Chondrocyte (in vitro differentiated cells): ENCODE measurements at regions not wholly inside any gene's neighbourhood (a gene's known extent, or its start where the extent isn't known, plus 50 kb on each side); places are given as distances from the start of the nearest gene placed in this dataset.

Experiments used
- DNase-seq: peaks from one replicate; pipeline ENCODE4 v3.0.0; 2021; ENCODE audit warnings: mixed read lengths, low spot score
- H3K27ac Mint-ChIP-seq: one replicate; pipeline ENCODE4 v1.8.0; 2021; ENCODE audit warnings: mild to moderate bottlenecking, moderate library complexity, mixed read lengths; ENCODE audit not compliant: unreplicated experiment
- H3K27me3 Mint-ChIP-seq: 2 replicates; pipeline ENCODE4 v1.8.0; 2021; ENCODE audit warnings: low read depth, mixed read lengths
- H3K36me3 Mint-ChIP-seq: 2 replicates; pipeline ENCODE4 v1.8.0; 2021; ENCODE audit warnings: low read depth, mixed read lengths
- H3K4me1 Mint-ChIP-seq: 2 replicates; pipeline ENCODE4 v1.8.0; 2021; ENCODE audit warnings: low read depth, mild to moderate bottlenecking, mixed read lengths
- H3K4me3 Mint-ChIP-seq: one replicate; pipeline ENCODE4 v1.8.0; 2021; ENCODE audit warnings: mild to moderate bottlenecking, moderate library complexity, mixed read lengths; ENCODE audit not compliant: unreplicated experiment
- H3K9me3 Mint-ChIP-seq: 2 replicates; pipeline ENCODE4 v1.8.0; 2021; ENCODE audit warnings: low read depth, mixed read lengths
- CTCF ChIP-seq: fragments of 200-600 bp; sonication (generic); IDR thresholded peaks from 2 replicates; pipeline ENCODE4 v1.5.0; 2021; ENCODE audit warnings: antibody characterized with exemption, mild to moderate bottlenecking, moderate library complexity

- Mint-ChIP-seq H3K27ac (peak overlapping the region; percentile 43), H3K9me3 (no peaks in the 10 kb centered on the region), H3K4me1 (peaks cover 22% of the 10 kb centered on the region), H3K4me3 (no peak overlapping the region), H3K27me3 (no peaks in the 10 kb centered on the region), H3K36me3 (peaks cover 9% of the 10 kb centered on the region)
- TF ChIP-seq CTCF, result no peak
- no peak for DNase-seq
These were observed 69.7 kb upstream of the UMPS start for GRCh38 chr3:124660599-124660998.

GRCh38 chr3:124663690-124664089 is 66.6 kb upstream of the UMPS start:
- no peak for TF ChIP-seq CTCF
- H3K4me1 Mint-ChIP-seq, result peaks cover 22% of the 10 kb centered on the region
- no peaks in the 10 kb centered on the region for H3K9me3 Mint-ChIP-seq
- no peak for DNase-seq
- peaks cover 7% of the 10 kb centered on the region for H3K36me3 Mint-ChIP-seq
- H3K27ac Mint-ChIP-seq, result peak overlapping the region; percentile 87
- H3K27me3 Mint-ChIP-seq, result no peaks in the 10 kb centered on the region
- no peak overlapping the region for H3K4me3 Mint-ChIP-seq

- H3K9me3 Mint-ChIP-seq, result no peaks in the 10 kb centered on the region
- no peak for DNase-seq
- H3K4me3 Mint-ChIP-seq, result no peak overlapping the region
- peaks cover 22% of the 10 kb centered on the region for H3K4me1 Mint-ChIP-seq
- H3K27ac Mint-ChIP-seq, result no peak overlapping the region
- H3K27me3 Mint-ChIP-seq, result no peaks in the 10 kb centered on the region
- TF ChIP-seq CTCF, result no peak
- H3K36me3 Mint-ChIP-seq, result peaks cover 7% of the 10 kb centered on the region
These were observed 65.4 kb upstream of the UMPS start for GRCh38 chr3:124664804-124665203.

DNA sequence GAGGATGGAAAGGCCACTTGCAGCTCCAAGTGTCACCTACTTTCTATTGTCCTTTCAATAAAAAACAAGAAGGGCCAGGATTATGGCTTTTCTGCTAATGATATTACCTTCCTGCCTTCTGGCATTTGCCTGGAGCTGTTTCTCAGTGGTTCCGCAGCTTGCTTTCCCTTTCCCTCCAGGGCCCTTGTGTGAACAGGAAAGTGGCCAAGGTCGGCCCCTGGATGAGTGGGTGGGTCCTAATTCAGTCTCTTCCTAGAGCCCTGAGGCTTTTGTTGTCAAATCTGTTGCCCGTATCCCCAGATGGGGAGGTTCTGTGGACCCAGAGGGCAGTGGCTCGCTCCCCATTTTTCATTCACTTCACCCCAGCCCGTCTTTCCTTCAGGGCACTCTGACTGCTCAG is 64.2 kb upstream of the UMPS start:
- Mint-ChIP-seq H3K27me3 (no peaks in the 10 kb centered on the region), H3K9me3 (no peaks in the 10 kb centered on the region), H3K27ac (no peak overlapping the region), H3K4me1 (peaks cover 12% of the 10 kb centered on the region), H3K4me3 (no peak overlapping the region), H3K36me3 (peaks cover 12% of the 10 kb centered on the region)
- no peak for TF ChIP-seq CTCF
- no peak for DNase-seq

DNA sequence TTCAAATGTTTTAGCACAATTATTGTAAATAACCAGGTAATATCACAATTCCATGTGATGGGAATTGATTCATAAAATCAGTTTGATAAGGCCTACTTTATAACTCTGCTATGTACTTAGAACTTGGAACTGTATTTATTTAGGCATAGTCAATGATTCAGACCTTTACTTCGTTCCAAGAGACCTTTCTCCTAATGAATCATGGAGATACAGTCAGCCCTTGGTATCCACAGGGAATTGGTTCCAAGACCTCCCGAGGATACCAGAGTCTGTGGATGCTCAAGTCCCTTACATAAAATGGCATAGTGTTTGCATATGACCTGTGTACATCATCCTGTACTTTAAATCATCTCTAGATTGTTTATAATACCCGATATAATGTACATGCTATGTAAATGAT is 60.8 kb upstream of the UMPS start:
- Mint-ChIP-seq H3K4me3 (no peak overlapping the region), H3K27me3 (no peaks in the 10 kb centered on the region), H3K4me1 (no peaks in the 10 kb centered on the region), H3K36me3 (peaks cover 24% of the 10 kb centered on the region), H3K27ac (no peak overlapping the region), H3K9me3 (no peaks in the 10 kb centered on the region)
- TF ChIP-seq CTCF, result no peak
- no peak for DNase-seq
